ENCODE measurements at regions not wholly inside any gene's neighbourhood (a gene's known extent, or its start where the extent isn't known, plus 50 kb on each side); places are given as distances from the start of the nearest gene placed in this dataset.
A peak's percentile ranks its signal among the peaks of the same experiment; 100 is the strongest.

- DNase-seq (ENCODE audit: low spot score) = no peak
- ATAC-seq = no peak
Observed at GRCh38 chr11:25943031-25943430, 388.9 kb upstream of the ANO3 start.

DNA sequence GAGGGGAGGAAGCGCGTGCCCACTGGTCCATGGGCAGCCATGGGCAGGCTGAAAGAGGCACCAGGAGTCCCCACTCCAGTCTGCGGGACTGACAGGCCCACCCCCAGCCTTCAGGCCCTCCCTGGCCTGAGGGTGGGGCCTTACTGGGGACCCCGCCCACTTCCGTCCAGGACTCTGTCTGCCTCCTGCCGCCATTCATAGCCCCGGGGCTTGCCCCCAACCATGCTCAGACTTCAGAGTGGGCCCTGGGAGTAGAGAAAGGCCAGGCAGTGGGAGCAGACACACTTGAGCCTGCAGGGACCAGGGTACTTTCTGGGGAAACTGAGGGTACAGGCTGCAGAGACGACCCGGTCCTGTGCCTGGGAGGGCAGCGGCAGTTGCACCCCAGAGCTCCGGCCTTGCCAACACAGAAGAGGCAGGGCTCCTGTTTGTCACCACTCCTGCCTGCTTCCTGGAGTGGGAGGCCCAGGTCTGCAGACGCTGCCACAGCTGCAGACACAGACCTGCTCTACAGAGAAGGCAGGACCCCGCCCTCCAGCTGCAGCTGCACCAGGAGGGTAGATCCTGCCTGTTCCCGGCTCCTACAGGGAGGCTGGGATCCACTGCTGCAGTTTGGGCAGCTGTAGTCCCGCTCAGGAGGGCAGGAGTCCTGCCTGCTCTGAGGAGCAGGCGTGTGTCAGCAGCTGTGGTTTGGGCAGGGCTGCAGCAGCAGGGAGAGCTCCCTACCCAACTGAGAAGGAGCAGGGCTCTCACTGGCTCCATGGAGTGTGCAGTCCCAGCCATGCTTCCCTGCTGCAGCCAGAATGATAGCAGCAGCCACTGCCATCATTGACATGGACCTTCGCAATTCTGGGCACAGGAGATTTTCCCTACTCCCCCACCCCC lies 387.9 kb upstream of the ANO3 start:
- ATAC-seq (no peak), DNase-seq (ENCODE audit: low spot score) (no peak)

DNA sequence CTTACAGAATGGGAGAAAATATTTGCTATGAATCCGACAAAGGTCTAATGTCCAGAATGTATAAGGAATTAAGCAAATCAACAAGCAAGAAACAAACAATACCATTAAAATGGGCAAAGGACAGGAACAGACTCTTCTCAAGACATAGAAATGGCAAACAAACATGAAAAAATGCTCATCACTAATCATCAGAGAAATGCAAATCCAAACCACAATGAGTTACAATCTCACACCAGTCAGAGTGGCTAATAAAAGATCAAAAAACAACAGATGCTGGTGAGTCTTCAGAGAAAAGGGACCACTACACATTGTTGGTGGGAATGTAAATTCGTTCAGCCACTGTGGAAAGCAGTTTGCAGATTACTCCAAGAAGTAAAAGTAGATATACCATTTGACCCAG lies 382.0 kb upstream of the ANO3 start:
- no peak for DNase-seq (ENCODE audit: low spot score)
- ATAC-seq = no peak

- ATAC-seq (no peak), DNase-seq (ENCODE audit: low spot score) (no peak)
Observed at GRCh38 chr11:25953006-25953405, 378.9 kb upstream of the ANO3 start.

- ATAC-seq = no peak
- DNase-seq (ENCODE audit: low spot score) = no peak
Observed at GRCh38 chr11:25958045-25958444, 373.9 kb upstream of the ANO3 start.

DNA sequence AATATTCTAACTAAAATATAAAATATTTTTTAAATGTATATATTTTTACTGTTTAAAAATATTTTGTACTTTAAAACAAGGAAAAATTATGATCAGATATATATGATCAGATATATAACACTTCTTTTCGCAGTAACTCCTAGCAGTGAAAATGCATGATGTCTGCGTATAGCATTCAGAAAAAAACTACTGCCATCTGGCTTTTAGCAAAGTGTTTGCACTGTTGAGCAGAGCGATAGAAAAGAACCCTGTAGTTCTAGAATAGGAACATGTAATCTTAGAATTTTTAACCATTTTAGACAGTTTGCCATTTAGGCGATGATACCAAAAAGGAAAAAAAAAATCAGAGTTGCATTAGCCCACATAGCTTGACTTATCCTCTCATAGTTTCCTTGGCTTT lies 370.4 kb upstream of the ANO3 start:
- no peak for ATAC-seq

DNA sequence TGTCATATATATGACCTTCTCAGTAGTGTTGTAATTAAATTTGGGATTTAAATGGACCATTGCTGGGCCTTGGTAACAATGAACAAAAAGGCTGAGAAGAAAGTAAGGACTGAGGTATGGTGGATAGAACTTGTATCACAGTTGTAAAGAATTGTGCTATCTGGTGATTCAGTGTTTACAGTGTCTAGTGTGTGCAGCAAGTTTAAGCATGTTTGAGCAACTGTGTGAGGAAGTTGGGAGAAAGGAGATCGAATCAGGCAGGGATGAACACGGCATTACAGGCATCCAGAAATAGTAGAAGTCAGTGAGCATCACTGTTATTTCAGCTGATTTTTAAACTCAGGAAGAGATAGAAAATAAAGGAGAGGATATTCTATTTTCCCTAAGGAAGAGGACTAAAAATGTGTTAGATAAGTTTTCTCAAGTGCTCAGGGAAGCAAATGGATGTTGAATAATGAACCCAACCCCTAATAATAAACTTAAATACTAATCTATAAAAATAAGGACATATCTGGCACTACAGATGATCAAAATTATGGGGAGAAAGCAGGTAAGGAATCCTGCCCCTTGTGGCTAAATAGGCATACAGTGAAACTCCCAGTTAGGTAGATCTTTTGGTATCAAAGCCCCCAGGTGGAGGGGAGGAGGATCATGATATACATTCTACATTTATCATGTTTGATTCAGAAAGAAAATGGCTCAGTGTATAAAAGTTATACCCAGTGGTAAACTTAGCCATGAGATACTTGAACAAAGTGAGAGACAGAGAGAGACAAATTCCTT lies 361.0 kb upstream of the ANO3 start:
- DNase-seq (ENCODE audit: low spot score) (no peak), ATAC-seq (no peak)

More for the DNA sequence above, 370.4 kb upstream of the ANO3 start:
- DNase-seq (ENCODE audit: low spot score) = no peak

GRCh38 chr11:25980091-25980490 lies 351.8 kb upstream of the ANO3 start:
- DNase-seq (ENCODE audit: low spot score) = no peak
- ATAC-seq = no peak

DNA sequence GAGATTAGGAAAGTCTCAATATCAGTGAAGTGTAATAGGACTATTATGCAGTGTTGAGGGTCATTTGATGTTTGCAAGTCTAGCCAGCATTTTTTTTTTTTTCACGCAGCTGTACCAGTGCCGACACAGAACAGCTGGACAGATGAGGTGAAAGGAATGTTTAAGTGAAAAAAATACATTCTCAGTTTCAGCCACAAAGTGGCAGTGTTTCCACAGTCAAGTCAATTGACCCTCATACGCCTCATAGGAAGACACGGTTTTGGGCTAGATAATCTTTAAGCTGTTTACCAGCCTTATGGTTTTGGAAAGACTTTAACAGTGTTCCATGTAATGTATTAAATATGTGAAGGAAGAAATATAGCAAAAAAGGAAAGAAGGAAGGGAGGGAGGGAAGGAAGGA lies 349.9 kb upstream of the ANO3 start:
- peak; percentile 96 for ATAC-seq
- no peak for DNase-seq (ENCODE audit: low spot score)

- DNase-seq (ENCODE audit: low spot score) (no peak), ATAC-seq (no peak)
Observed at GRCh38 chr11:25983280-25983679, 348.6 kb upstream of the ANO3 start.

- no peak for ATAC-seq
- DNase-seq (ENCODE audit: low spot score) = no peak
Observed at GRCh38 chr11:25988178-25988577, 343.8 kb upstream of the ANO3 start.

DNA sequence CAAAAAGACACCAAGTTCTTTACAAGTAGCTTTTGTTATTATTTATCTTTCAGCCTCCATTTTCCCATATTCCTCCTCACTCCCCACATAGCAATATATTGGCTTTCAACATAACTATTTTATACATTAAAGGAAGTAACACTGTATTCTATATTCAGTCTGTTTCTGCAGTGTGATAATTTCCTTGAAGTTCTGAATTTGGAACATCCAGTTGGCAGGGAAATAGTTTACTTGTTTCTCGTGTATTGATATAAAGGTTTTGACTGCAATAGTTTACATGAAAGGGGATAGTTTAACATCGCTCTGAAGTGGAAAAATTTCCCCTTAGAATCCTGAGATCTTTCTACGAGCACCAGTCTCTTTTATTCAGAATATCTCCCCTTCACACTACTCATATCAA lies 341.5 kb upstream of the ANO3 start:
- DNase-seq (ENCODE audit: low spot score) (no peak), ATAC-seq (no peak)

GRCh38 chr11:25991476-25991875 lies 340.5 kb upstream of the ANO3 start:
- no peak for ATAC-seq
- DNase-seq (ENCODE audit: low spot score) = no peak

GRCh38 chr11:25992294-25992693 lies 339.6 kb upstream of the ANO3 start:
- ATAC-seq = no peak
- no peak for DNase-seq (ENCODE audit: low spot score)

DNA sequence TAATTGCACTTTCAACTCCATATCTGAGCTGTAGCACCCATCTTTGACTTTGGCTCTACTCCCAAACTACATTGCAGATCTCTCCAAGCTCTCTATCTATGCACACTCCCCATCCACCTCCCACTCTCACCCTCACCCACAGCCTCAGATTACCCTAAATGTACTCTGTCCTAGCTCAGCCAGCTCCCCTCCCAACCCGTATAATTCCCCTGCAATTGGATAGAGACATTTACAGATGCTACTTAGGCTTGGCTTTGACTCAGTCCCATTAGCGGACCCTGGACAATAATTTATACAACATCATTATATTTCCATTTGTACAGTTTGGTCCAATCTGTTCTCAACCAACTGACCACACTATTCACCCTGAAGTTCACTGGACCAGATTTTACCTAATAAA lies 338.9 kb upstream of the ANO3 start:
- DNase-seq (ENCODE audit: low spot score) (no peak), ATAC-seq (no peak)

GRCh38 chr11:26011474-26011873 lies 320.5 kb upstream of the ANO3 start:
- ATAC-seq (no peak), DNase-seq (ENCODE audit: low spot score) (no peak)

DNA sequence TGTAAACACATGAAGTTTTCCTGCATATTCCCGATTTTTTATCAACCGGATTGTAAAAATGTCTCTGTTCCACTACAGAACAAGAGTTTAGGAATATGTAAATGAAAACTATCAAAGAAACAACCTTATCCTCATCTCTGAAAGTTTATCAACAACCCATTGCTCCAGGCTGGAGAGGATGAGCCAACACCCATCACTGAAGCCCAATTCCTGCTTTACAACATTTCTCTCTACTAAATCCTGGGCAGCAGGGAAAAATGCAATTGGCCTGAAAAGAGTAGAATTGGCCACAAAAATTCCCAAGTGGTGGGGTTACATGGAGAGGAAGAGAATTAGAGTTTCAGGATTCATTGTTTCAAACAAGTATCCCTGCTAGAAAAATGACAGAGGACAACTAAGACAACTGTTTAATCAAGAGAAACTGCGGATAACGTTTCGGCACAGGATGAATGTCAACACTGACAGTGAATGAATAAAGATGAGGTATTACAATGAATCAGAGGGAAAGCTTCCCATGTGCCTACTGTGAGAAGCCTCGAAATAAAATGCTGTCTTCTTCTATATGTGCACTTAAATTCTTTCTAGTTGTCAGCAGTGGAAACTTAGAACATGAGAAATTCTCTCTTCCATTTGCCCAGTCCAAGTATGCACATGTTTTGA lies 317.3 kb upstream of the ANO3 start:
- no peak for DNase-seq (ENCODE audit: low spot score)
- ATAC-seq = no peak

GRCh38 chr11:26017322-26017860 lies 314.5 kb upstream of the ANO3 start:
- no peak for ATAC-seq
- DNase-seq (ENCODE audit: low spot score) = no peak

- DNase-seq (ENCODE audit: low spot score) = no peak
- ATAC-seq = no peak
Observed at GRCh38 chr11:26017903-26018302, 314.0 kb upstream of the ANO3 start.

GRCh38 chr11:26018336-26018735 lies 313.6 kb upstream of the ANO3 start:
- DNase-seq (ENCODE audit: low spot score) (no peak), ATAC-seq (no peak)

- DNase-seq (ENCODE audit: low spot score) (no peak), ATAC-seq (no peak)
Observed at GRCh38 chr11:26019386-26019785, 312.5 kb upstream of the ANO3 start.

Data from left lobe of liver (tissue), 2 donors.